ENCODE measurements at regions not wholly inside any gene's neighbourhood (a gene's known extent, or its start where the extent isn't known, plus 50 kb on each side); places are given as distances from the start of the nearest gene placed in this dataset.

GRCh38 chr11:64472593-64473455 lies 82.9 kb upstream of the SLC22A11 start:
- DNase-seq (ENCODE audit: low read depth): no peak
- no peak overlapping the region for H3K4me3 ChIP-seq (ENCODE audit: low read depth, low read length)
- TF ChIP-seq, protein P1, sequence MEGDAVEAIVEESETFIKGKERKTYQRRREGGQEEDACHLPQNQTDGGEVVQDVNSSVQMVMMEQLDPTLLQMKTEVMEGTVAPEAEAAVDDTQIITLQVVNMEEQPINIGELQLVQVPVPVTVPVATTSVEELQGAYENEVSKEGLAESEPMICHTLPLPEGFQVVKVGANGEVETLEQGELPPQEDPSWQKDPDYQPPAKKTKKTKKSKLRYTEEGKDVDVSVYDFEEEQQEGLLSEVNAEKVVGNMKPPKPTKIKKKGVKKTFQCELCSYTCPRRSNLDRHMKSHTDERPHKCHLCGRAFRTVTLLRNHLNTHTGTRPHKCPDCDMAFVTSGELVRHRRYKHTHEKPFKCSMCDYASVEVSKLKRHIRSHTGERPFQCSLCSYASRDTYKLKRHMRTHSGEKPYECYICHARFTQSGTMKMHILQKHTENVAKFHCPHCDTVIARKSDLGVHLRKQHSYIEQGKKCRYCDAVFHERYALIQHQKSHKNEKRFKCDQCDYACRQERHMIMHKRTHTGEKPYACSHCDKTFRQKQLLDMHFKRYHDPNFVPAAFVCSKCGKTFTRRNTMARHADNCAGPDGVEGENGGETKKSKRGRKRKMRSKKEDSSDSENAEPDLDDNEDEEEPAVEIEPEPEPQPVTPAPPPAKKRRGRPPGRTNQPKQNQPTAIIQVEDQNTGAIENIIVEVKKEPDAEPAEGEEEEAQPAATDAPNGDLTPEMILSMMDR (IDR thresholded peaks at IDR 0.05; ENCODE audit: control insufficient read depth, extremely low read depth, insufficient read depth): no peak

GRCh38 chr11:64474680-64475079 lies 81.1 kb upstream of the SLC22A11 start:
- DNase-seq (ENCODE audit: low read depth): no peak
- no peak overlapping the region for H3K4me3 ChIP-seq (ENCODE audit: low read depth, low read length)
- TF ChIP-seq, protein P1 (IDR thresholded peaks at IDR 0.05; ENCODE audit: control insufficient read depth, extremely low read depth, insufficient read depth): no peak

GRCh38 chr11:64475145-64475544 lies 80.6 kb upstream of the SLC22A11 start:
- TF ChIP-seq, protein P1 (IDR thresholded peaks at IDR 0.05; ENCODE audit: control insufficient read depth, extremely low read depth, insufficient read depth): no peak
- DNase-seq (ENCODE audit: low read depth): no peak
- no peak overlapping the region for H3K4me3 ChIP-seq (ENCODE audit: low read depth, low read length)

GRCh38 chr11:64476881-64477280 lies 78.9 kb upstream of the SLC22A11 start:
- no peak overlapping the region for H3K4me3 ChIP-seq (ENCODE audit: low read depth, low read length)
- TF ChIP-seq, protein P1 (IDR thresholded peaks at IDR 0.05; ENCODE audit: control insufficient read depth, extremely low read depth, insufficient read depth): no peak
- DNase-seq (ENCODE audit: low read depth): no peak

DNA sequence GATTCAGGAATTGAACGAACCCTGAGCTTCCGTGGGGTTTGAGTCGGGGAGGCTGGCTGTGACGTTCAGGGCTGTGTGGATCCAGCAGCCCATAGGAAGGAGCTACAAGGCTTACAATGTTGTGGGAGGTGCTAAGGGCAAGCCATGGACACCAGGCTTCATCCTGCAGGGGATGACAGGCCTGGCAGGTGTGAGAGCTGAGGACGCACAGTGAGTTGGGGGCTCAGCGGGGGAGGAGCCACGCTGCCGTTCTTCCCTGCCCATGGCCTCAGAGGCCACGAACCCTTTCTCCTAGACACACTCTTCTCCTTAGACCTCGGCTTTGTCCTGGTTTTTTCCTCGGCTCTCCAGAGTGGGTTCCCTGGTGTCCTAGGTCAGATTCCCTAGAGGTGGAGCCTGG lies 78.1 kb upstream of the SLC22A11 start:
- H3K4me3 ChIP-seq (ENCODE audit: low read depth, low read length): no peak overlapping the region
- no peak for DNase-seq (ENCODE audit: low read depth)
- TF ChIP-seq, protein P1 (IDR thresholded peaks at IDR 0.05; ENCODE audit: control insufficient read depth, extremely low read depth, insufficient read depth): no peak

DNA sequence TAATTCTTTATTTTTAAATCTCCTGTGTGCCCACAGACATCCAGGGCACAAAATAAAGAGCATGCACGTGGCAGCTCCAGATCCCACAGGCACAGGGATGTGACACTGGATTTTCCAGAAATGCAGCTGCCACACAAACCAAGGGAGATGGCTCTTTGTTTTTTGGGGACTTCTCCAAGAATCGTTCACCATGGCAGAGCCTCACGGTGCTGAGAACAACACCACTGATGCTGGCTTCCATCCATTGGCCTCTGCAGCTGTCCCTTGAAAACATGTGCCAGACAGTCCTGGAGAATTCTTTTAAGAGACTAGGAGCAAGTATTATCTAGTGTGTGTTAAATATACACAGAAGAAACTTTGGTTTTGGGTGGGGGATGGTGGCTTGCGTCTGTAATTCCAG lies 73.2 kb upstream of the SLC22A11 start:
- DNase-seq (ENCODE audit: low read depth): no peak
- TF ChIP-seq, protein P1 (IDR thresholded peaks at IDR 0.05; ENCODE audit: control insufficient read depth, extremely low read depth, insufficient read depth): no peak
- no peak overlapping the region for H3K4me3 ChIP-seq (ENCODE audit: low read depth, low read length)

All from LNCaP clone FGC (cell line).